Calu3 (cell line): ENCODE measurements at regions not wholly inside any gene's neighbourhood (a gene's known extent, or its start where the extent isn't known, plus 50 kb on each side); places are given as distances from the start of the nearest gene placed in this dataset.
A peak's percentile ranks its signal among the peaks of the same experiment; 100 is the strongest.

Experiments used
- BruUV-seq: library from RNA; stranded (reverse); fragments of 400-500 nt; replicated peaks from 2 replicates; lab custom pipeline; 2021; lab: Mats Ljungman, UMichigan
- CTCF ChIA-PET: fragments of 300-600 bp; sonication (Branson Sonifier 250); formaldehyde crosslinking; loops from one replicate; lab custom pipeline; 2022; ENCODE audit warnings: antibody characterized with exemption; lab: Charles Lee
- DNase-seq: peaks from one replicate; pipeline ENCODE4 v3.0.0; 2022
- H3K27ac Mint-ChIP-seq: one replicate; pipeline ENCODE4 v1.8.0; 2022; ENCODE audit warnings: mixed read lengths; ENCODE audit not compliant: unreplicated experiment
- H3K27me3 Mint-ChIP-seq: one replicate; pipeline ENCODE4 v1.8.0; 2022; ENCODE audit warnings: mixed read lengths; ENCODE audit not compliant: unreplicated experiment
- H3K36me3 Mint-ChIP-seq: one replicate; pipeline ENCODE4 v1.8.0; 2022; ENCODE audit warnings: mild to moderate bottlenecking, moderate library complexity, mixed read lengths; ENCODE audit not compliant: insufficient read depth, unreplicated experiment
- H3K4me1 Mint-ChIP-seq: one replicate; pipeline ENCODE4 v1.8.0; 2022; ENCODE audit warnings: mild to moderate bottlenecking, low read depth, mixed read lengths; ENCODE audit not compliant: unreplicated experiment
- H3K4me3 Mint-ChIP-seq: one replicate; pipeline ENCODE4 v1.8.0; 2022; ENCODE audit warnings: mild to moderate bottlenecking, low read depth, moderate library complexity, mixed read lengths; ENCODE audit not compliant: unreplicated experiment
- H3K9me3 Mint-ChIP-seq: one replicate; pipeline ENCODE4 v1.8.0; 2022; ENCODE audit warnings: low read depth, mixed read lengths; ENCODE audit not compliant: unreplicated experiment
- intact Hi-C: fragments of 100-400 bp; cut with micrococcal nuclease; formaldehyde crosslinking; loops from one replicate; pipeline ENCODE4 v1.10.0; 2022; ENCODE audit not compliant: unreplicated experiment
- TF ChIP-seq, protein P1 (sequence below): fragments of 200-600 bp; IDR thresholded peaks from one replicate; pipeline ENCODE4 v1.8.0; 2022; ENCODE audit warnings: antibody characterized with exemption; ENCODE audit not compliant: unreplicated experiment

DNA sequence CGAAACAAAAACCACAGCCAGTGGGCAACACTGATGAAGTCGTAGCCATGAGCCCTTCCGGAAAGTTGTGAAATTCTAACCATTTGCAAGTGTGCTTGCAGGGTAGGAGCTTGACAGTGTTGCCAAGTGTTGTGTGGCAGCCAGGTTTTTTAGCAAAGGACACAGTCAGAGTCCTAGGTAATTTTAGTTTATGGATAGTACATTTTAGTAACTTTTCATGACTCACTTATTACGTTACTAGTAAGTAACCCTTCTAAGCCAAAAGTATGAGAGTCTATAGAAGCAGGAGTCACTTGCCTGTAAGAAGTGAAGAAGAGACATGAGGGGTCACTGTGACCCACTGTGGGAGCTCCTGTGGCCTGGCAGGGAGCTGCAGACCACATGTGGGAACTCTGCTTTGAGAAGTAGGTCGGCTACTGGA lies 54.8 kb upstream of the ADPGK start:
- Mint-ChIP-seq H3K4me3 (no peak overlapping the region), H3K4me1 (no peaks in the 10 kb centered on the region), H3K27me3 (peaks cover 84% of the 10 kb centered on the region), H3K9me3 (no peaks in the 10 kb centered on the region), H3K27ac (no peak overlapping the region), H3K36me3 (no peaks in the 10 kb centered on the region)
- BruUV-seq: no TSS peak
- TF ChIP-seq, protein P1, sequence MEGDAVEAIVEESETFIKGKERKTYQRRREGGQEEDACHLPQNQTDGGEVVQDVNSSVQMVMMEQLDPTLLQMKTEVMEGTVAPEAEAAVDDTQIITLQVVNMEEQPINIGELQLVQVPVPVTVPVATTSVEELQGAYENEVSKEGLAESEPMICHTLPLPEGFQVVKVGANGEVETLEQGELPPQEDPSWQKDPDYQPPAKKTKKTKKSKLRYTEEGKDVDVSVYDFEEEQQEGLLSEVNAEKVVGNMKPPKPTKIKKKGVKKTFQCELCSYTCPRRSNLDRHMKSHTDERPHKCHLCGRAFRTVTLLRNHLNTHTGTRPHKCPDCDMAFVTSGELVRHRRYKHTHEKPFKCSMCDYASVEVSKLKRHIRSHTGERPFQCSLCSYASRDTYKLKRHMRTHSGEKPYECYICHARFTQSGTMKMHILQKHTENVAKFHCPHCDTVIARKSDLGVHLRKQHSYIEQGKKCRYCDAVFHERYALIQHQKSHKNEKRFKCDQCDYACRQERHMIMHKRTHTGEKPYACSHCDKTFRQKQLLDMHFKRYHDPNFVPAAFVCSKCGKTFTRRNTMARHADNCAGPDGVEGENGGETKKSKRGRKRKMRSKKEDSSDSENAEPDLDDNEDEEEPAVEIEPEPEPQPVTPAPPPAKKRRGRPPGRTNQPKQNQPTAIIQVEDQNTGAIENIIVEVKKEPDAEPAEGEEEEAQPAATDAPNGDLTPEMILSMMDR: no peak
- CTCF ChIA-PET: interaction anchor here (0.6 to 0.7 kb wide), 4 partner anchors 13 to 1404 kb away, joined by 3 to 7 read pairs (median 4); no protein-coding TSS in a partner anchor
- intact Hi-C loops: no loop called here
- no peak for DNase-seq

GRCh38 chr15:72836676-72837330 lies 53.2 kb upstream of the ADPGK start:
- intact Hi-C loops: no loop called here
- BruUV-seq: no TSS peak
- peaks cover 92% of the 10 kb centered on the region for H3K27me3 Mint-ChIP-seq
- CTCF ChIA-PET: interaction anchor here (0.6 to 0.7 kb wide), 3 partner anchors 8 to 1129 kb away, joined by 3 read pairs; no protein-coding TSS in a partner anchor
- H3K36me3 Mint-ChIP-seq: no peaks in the 10 kb centered on the region
- H3K4me3 Mint-ChIP-seq: no peak overlapping the region
- no peaks in the 10 kb centered on the region for H3K9me3 Mint-ChIP-seq
- H3K27ac Mint-ChIP-seq: no peak overlapping the region
- H3K4me1 Mint-ChIP-seq: no peaks in the 10 kb centered on the region
- DNase-seq: no peak
- TF ChIP-seq, protein P1: no peak

- TF ChIP-seq, protein P1: peak; percentile 32
- H3K27ac Mint-ChIP-seq: no peak overlapping the region
- CTCF ChIA-PET: interaction anchor here (0.6 kb wide), 1 partner anchor 919 kb away, joined by 3 read pairs; no protein-coding TSS in a partner anchor
- no peaks in the 10 kb centered on the region for H3K4me1 Mint-ChIP-seq
- H3K4me3 Mint-ChIP-seq: no peak overlapping the region
- intact Hi-C loops: no loop called here
- H3K27me3 Mint-ChIP-seq: peaks cover 92% of the 10 kb centered on the region
- H3K9me3 Mint-ChIP-seq: no peaks in the 10 kb centered on the region
- BruUV-seq: no TSS peak
- H3K36me3 Mint-ChIP-seq: no peaks in the 10 kb centered on the region
- DNase-seq: peak; percentile 6
These were observed 51.8 kb upstream of the ADPGK start for GRCh38 chr15:72835294-72835890.

DNA sequence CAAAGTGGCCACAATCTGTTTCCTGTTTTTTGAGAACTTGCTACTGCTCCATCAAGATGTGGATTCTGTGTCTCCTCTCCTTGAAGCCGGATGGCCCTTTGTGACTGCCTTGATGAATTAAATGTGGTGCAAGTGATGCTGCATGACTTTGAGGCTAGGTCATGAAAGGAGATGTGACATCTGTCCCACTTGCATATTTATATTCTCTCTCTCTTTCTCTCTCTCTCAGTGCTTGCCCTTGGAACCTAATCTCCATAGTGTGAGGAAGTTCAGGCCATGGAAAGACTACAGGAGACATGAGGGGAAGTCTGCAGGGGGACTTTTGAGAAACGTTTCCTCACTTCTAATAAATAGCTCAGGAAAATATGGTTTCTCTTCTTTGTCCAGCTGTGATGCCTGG lies 50.0 kb upstream of the ADPGK start:
- no peaks in the 10 kb centered on the region for H3K36me3 Mint-ChIP-seq
- intact Hi-C loops: no loop called here
- H3K4me1 Mint-ChIP-seq: no peaks in the 10 kb centered on the region
- H3K27me3 Mint-ChIP-seq: peaks cover 97% of the 10 kb centered on the region
- DNase-seq: no peak
- TF ChIP-seq, protein P1: no peak
- no peak overlapping the region for H3K27ac Mint-ChIP-seq
- BruUV-seq: no TSS peak
- H3K4me3 Mint-ChIP-seq: no peak overlapping the region
- no peaks in the 10 kb centered on the region for H3K9me3 Mint-ChIP-seq
- CTCF ChIA-PET: no interaction called here
